HG03469 (cell line): ENCODE measurements at regions not wholly inside any gene's neighbourhood (a gene's known extent, or its start where the extent isn't known, plus 50 kb on each side); places are given as distances from the start of the nearest gene placed in this dataset.
"Not testable (repeated sequence)": the region's sequence is repeated elsewhere in the genome, so short reads cannot be mapped to it uniquely, and the experiment has no call there.

Experiments
- ATAC-seq: cut with Tn5 transposase; IDR thresholded peaks from one replicate; pipeline ENCODE4 v1.9.1; 2021; ENCODE audit warnings: mild to moderate bottlenecking, moderate library complexity, moderate number of reproducible peaks; ENCODE audit not compliant: unreplicated experiment

DNA sequence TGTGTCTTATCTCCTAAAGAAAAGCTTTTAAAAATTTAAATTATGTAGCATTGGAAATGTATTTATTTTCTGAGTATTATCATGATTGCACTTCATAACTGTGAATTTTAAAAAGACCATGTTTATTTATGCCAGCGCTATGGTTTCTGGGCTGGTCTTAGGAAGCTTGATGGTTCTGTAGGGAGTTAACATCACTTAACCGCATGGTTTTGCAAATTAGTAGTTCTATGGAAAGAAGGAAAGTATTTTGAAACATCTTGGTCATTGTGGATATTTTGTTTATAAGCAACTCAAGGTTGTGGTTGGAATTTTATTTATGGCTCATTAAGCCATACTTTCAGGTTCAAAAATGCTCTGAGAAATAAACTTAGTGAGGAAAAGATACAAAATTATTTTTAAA is 549.4 kb downstream of the STK39 start:
- no peak for ATAC-seq

DNA sequence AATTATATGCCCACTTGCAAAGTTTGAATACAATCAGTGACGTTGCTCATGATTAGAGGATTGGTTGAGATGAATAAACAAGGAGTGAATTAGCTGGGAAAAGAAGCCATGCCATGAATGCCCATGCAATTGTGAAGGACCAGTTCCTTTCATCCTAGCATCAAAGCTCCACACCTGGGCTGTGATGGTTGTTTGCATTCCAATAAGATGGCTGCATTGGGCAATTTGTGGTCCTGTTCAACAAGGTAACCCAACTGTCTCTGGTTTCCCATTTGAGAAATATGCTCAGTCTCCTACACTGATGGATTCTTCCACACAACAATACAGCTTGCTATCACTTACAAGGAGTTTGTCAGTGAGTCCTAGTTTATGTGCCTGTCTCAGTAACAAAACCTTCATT is 550.2 kb downstream of the STK39 start:
- no peak for ATAC-seq

DNA sequence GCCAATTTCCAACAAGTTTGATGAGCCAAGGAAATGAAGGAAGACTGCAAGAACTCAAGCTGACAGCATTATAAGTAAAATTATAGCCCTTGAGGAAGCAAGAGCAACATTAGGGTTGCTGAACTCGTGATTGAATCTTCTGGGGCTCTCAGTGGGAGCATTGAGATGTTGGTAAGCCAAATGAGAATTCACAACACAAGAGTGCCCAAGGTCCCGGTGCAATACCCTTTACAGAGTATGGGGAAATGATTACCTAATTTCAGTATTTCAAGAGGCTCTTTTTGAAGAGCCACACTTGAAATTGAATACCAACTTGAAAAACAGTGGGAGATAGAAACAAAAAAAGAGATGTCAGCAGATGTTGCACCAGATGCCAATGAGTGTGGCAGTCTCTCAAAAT is 554.5 kb downstream of the STK39 start:
- ATAC-seq: no peak

DNA sequence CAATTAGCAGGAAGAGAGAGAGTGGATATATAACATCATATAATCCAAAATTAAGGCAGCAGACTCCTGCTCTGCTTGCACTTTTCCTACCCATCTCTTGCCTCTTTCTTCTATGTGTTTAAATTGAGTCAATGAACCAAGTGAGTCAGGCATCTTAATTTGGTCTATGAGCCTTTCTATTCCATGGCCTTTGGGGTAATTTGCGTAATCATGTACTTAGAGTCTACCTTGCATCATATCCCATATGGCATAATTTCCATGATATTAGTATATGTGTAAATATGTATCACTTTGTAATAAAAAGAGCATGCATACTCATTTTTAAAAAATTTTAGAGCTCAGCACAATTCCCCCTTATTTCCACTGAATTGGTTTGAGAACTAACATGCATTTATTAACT is 555.2 kb downstream of the STK39 start:
- ATAC-seq: no peak

DNA sequence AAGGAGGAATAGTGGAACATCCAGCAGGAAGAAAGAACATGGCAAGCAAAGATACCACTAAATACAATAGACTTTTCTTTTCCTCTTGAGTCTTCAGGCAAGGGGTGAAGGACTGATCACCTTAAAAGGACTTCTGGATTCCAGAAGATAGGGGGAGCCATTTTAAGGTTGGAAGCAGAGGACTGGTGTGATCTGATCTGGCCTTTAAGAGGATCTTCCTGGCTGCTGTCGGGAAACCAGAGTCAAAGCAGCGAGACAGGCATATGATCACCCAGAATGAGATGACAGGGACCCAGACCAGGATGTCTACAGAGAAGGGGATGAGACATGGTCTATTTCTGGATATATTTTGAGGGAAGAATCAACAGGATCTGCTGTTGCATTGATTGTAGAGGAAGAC is 558.0 kb downstream of the STK39 start:
- no peak for ATAC-seq

DNA sequence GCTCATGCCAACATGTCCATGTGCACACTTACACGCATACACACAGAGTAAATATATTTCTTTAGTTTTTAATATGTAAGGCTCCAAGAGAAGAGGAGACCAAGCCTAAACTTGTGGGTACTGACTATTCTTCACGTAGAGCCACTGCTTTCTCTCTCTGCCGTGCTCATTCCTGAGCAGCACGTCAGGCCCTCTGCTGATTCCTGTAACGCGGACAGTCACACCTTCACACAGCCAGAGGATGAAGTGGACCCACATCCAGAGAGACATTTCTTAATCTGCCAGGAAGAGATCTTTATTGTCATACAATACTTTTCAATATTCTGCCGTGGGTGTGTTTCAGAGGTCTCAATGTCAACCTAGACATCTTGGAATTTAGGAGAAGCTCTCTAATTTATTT is 560.7 kb downstream of the STK39 start:
- ATAC-seq: no peak

DNA sequence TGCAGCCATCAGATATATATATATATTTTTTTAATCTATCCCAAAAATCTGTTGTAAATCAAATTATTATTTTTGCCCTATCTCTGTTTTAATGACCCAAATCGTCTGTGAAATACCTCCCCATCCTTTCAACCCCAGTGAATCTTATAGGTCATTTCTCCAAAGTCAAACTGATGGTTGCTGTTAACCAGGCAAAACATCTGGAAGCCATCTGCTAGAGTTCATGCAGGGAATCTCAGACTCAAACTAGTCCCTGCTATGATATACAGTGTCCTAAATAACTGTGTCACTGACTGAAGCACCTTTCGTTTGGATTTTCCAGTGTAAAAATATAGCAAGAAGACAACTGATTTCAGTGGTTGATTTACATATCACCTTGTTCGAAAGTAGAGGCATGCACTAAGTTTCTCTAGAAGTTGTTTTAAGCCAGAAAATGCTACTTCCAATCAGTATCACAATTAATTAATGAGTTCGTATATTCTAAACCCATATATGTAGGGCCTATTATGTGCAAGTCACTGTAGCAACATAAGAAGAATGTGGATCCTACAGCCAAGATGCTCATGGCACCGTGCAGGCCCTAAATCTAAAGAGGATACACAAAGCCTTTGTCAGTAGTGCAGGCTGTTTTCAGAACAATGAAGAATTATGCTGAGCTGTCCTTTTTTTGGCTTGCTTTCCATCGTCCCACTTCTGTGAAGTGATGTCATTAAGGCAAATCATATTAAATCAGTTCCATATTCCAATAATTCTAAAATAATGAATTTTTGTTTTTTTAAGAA is 566.0 kb downstream of the STK39 start:
- no peak for ATAC-seq

DNA sequence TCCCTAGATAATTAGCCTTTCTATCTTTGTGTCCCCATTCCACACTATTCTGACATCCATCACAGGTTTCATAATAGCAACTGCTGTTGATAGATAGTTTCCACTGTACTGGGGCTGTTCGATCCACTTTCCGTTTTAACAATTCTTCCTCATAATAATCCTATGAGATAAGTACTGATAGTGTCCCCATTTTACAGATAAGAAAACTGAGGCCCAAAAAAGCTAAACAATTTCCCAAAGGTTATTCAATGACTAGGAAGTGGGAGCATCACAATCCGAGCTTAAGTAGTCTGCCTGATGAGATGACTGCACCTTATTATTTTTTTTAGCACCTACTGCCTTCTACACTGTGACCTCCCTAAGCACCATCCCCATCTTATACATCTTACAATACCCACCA is 569.2 kb downstream of the STK39 start:
- ATAC-seq: no peak

DNA sequence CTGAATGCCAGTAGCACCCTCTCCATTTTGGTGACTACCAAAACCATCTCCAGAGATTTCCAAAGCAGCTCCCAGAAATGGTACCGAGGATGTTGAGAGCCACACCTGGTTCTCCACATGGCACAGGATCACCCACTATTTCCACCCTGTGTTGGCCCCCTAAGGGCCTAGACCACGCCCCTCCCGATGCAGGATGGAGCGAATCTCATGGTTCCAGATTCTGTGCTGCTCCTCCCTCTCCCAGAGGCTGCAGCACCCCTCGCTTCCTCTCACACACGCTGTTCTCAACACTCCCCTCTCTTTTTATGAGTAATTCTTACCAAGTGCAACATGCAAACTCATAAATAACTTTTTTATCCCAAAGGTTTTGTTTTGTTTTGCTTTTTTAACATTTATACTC is 571.5 kb downstream of the STK39 start:
- ATAC-seq: no peak

DNA sequence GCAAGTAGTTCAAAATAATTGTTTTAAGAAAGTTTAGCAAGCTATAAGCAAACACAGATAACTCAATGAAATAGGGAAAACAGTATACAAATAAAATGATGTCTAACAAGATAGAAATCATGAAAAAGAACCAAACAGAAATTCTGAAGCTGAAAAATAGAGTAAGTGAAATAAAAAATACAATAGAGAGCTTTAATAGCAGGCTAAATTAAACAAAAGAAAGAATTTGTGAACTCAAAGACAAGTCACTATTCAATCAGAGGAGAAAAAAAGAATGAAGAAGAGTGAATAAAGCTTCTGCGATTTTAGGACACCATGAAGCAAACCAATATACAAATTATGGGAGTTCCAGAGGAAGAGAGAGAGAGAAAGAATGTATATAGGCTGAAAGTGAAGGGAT is 576.8 kb downstream of the STK39 start:
- ATAC-seq: no peak

DNA sequence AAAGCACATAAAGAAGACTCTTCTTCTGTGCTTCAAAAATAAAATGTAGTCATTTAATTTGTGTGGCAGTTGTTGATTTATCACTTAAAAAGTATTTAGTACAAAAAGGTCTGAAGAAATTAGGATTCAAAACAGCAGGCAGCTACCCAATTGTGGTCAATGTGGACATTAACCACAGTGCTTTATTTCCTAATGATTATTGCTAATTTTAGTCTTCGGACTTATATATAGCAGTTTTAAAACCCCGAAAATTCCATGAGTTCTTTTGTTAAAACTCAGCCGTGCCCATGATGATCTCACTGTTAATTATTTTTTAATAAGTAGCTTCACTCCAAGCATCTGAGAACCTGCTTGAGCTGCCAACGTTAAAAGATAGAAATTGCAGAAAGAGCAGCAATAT is 594.3 kb downstream of the STK39 start:
- ATAC-seq: no peak

DNA sequence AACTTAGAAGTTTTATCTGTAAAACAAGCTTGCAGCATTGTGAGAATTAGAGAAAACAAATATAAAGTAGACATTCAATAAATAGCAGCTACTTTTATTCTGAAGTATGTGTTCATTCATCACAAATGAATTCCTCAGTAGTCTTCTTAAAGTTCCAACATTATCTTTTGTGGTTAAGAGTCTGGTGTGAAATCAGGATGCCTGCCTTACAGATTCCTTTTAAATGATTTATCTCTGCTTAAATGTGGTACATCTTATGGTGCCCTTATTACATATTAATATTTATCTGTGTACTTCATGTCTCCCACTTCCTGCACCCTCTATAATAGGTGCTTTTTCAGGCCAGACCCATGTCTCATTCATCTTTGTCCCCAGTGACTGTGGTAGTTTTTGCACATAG is 595.0 kb downstream of the STK39 start:
- ATAC-seq: no peak

DNA sequence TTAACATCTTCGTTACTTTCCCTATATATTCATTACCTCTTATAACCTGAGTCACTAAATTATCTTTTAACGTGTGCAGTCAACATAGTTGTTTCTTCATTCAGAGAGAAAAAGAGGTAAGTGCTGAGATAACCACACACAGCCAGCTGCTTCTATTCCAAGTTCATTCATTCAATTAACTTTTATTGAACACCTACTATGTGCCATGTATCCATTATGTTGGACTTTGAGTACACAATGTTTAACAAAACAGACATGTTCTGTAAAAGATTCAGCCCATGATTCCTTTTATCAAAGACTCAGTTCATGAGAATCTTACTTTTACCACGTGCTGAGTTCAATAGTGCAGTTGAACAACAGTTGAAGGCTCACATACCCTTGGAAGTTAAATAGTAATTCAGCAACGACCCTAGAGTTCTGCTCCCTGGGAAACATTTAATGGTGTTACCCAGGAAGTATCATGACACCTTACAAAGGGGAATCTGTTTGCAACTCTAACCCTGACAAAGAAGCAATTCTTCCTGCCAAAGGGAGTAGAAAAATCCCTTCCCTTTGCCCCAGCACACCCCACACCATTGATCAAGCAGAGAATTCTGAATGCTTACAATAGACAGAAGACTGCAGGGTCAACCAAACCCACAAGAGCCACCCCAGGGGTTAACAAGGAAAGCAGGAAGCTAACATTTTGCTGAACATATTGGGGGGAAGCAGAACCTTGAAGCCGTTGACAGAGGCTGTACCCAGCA is 595.8 kb downstream of the STK39 start:
- ATAC-seq: no peak

DNA sequence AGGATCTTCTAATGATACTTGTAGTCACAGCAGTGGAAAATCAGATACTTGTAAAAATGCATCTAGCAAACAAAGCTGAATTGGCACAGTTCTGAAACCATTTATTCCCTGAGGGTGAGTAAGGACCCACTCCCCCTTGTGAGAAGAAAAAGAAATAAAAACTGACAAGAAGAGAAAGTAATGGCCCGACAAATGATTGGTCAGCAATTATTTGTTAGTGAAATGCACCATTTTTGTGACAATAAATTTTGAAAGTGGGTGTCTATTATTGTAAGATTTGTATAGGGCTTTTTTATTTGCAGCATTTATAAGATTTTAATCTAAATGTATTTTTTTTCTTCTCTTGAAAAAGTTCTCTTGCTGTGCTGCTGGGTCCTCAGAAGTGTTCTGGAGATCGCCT is 600.8 kb downstream of the STK39 start:
- ATAC-seq: no peak

DNA sequence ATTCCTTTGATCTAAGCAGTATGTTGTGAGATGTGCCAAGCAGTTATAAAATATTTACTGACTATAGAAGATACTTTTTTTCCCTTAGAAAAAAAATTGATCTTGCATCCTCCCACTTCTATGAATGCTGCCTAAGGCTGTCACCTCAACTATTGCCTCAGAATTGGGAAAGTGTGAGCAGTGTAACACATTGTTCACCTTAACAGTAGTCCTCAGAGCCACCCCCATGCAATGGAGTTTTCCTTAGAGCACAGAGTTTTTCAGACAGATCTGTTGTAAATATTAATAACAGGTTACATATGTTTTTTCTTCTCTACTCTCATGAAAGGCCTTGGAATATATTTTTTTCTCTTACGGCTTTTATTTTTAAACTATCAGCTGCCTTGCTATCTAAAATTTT is 607.3 kb downstream of the STK39 start:
- ATAC-seq: no peak

DNA sequence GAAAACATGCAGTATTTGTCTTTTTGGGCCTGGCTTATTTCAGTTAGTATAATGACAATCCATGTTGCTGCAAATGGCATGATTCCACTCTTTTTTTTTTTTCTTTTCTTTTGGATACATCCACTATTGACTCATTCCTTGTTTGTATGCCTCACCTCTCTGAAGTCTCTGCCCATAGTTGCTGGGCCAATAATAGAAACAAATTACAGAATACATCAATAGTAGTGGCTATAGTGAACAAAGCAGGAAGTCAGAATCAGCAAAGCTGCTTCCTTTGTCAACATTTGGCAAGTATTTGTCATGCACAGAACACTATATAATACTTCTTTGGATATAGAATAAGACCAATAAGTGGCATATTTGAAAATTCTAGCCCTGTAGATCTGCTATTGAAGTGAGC is 609.7 kb downstream of the STK39 start:
- no peak for ATAC-seq

DNA sequence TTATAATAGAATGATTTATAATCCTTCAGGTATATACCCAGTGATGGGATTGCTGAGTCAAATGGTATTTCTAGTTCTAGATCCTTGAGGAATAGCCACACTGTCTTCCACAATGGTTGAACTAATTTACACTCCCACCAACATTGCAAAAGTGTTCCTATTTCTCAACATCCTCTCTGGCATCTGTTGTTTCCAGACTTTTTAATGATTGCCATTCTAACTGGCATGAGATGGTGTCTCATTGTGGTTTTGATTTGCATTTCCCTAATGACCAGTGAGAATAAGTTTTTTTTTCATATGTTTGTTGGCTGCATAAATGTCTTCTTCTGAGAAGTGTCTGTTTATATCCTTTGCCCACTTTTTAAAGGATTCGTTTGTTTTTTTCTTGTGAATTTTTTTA is 615.1 kb downstream of the STK39 start:
- not testable (repeated sequence) for ATAC-seq

DNA sequence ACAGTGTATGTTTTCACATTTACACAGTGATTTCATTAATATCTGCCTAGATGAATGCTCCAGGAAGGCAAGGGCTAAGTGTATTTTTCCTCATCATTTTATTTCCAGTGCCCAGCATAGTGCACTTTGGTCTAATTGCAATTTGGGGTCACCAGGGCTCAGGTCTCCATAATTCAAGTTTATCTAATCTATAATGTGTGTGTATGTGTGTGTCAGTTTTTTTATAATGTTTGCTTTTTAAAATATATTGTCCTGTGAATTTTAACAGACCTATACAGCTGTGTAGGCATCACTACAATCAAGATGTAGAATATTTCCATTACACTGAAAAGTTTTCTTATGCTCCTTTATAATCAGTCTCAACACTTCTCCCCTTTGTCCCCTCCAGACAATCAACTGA is 620.4 kb downstream of the STK39 start:
- ATAC-seq: no peak

DNA sequence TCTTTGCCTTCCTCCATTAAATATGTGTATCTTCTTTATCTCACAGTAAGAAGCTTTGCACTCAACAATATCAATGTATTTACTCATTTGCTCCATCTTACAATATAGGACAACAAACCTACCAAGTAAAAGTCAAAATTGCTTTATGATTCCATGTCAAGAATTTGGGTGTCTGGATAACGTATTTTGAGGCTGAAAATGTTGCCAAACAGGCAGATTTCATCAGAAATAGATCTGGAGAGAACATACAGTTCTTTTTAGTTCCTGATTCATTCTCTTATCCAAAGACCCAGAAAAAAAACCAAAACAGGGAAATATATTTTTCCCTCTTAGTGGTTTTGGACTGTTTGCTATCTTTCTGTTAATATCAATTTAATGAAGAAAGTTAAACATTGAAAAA is 621.1 kb downstream of the STK39 start:
- ATAC-seq: no peak

DNA sequence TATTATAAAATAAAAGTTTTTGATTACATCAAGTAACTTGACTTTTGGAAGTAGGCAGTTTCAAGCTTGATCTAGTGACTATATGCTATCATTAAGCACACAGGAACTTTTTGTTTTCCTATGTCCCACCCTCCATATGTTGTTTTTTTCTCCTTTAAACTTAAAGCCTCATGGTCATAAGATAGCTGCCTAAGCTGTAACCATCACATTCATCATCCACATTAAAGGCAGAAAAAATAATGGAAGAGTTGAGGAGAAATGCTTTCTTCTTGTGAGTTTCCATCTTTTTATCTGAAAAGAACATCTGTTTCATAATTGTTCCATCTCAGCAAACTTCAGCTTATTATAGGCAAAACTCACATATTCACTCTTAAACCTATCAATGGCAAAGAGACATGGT is 630.4 kb downstream of the STK39 start:
- ATAC-seq: no peak

DNA sequence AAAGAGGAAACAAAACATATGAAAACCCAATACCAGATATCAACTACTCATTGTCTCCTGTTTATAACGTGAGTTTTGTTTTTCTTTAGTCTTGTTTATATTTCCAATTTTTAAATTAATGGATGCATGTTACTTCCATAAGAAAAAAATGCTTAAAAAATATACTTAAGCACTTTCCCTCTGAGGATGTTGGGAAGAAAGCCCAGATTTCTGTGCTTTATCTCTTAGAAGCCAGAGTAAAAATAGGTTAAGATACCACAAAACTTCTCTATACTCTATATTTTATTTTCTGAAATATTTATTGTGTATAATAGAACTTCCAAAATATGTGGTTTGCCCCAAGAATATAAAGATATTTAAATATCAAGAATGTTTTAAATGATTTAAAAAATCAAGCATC is 633.9 kb downstream of the STK39 start:
- ATAC-seq: no peak

DNA sequence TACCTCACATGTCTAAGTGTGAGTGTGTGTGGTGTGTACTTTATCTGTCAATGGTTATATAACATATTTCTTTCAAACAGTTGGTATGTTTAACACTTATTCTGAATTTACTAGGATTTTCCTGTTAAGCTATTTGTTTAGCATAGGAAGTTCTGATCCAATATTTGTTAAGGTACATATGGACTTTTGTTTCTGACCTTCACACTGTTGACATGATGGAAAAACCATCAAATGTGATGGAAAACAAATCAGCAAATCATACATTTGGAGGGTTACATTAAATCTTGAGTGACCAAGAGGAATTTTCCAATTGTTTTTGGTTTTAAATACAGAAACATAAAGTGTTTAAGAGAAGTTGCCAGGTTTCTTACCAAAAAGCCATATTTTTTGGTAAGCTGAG is 638.9 kb downstream of the STK39 start:
- ATAC-seq: no peak

DNA sequence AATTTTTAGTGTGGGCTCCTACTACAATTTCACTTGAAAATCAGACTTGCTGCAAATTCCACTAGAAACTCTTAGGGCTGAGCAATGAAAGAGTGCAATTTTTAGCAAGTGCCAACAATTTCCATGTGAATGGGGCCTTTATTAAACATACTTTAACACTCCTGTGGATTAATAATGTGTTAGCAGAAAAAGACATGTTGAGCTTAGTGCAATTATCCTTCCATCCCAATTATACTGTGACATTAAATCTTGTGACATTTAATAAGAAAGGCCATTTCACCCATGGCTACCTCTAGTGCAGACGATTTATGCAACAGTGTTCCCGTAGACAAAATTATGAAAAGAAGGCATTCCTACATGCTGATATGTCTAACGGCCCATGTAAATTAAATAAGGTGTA is 639.7 kb downstream of the STK39 start:
- ATAC-seq: no peak
